ENCODE measurements at regions not wholly inside any gene's neighbourhood (a gene's known extent, or its start where the extent isn't known, plus 50 kb on each side); places are given as distances from the start of the nearest gene placed in this dataset.

DNA sequence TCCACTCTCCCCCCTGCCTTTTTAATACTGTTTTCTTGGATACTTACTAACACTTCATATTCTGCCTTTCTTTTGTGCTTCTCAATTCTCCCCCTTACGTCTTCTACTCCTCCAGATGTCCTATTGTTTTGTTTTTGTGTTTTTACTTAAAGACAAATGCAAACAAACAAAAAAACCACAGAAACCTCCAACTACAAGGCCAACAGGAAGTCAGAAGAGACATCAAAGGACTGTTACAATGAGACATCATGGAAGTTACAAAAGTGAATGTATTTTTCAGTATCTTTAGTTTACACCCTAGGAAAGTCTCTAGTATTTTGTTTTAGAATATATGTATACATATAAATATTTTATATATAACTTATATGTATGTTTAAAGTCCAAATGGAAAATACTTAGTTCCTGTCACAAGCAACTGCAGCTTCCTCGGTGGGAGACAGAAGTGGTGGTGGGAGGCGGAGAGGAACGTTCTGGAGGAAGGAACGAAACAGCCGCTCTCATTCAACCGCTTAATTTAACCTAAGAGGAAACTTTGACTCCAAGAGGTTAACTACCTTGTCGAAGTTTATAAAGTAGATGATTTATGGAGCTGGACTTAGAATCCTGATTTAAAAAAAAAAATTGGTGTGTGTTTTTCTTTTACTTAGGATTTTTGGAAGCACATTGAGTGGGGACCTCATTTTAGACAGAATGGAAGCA is 168.9 kb upstream of the PDE10A start:
- no peak overlapping the region for H3K4me3 ChIP-seq (ENCODE audit: low read depth, low read length)
- H3K9me3 ChIP-seq (ENCODE audit: control insufficient read depth, insufficient read depth, low read length) = no peaks in the 10 kb centered on the region
- 62% methylated on average over 6 of the region's 8 CpGs for WGBS (ENCODE audit: insufficient coverage)
- H3K4me1 ChIP-seq (ENCODE audit: control insufficient read depth, insufficient read depth, low read length) = peaks cover 20% of the 10 kb centered on the region
- DNase-seq (ENCODE audit: low read depth in 4 of 6, low spot score in 6 of 6) = no peak
- peaks cover 6% of the 10 kb centered on the region for H3K27me3 ChIP-seq (ENCODE audit: control insufficient read depth, insufficient read depth, low read length)
- no peak overlapping the region for H3K27ac ChIP-seq (ENCODE audit: low read depth, low read length)
- no peaks in the 10 kb centered on the region for H3K36me3 ChIP-seq (ENCODE audit: control insufficient read depth, insufficient read depth, low read length)

DNA sequence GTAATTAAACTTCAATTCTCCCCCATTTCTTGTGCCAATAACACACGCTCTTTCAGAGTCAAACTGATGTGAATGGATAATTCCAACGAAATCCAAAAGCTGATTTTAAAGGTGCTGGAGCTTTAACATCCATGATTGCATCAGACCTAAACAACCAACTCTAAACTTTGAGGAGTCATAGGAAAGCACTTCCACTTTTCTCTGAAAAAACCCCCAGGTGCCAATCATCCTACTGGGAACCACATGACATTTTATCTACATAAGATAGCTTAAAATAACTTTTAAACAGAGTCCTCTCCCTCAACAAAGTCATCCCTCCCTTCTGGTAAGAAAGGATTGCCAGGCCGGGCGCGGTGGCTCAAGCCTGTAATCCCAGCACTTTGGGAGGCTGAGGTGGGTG is 167.7 kb upstream of the PDE10A start:
- Histone ChIP-seq H3K27me3 (ENCODE audit: control insufficient read depth, insufficient read depth, low read length) (peaks cover 6% of the 10 kb centered on the region), H3K36me3 (ENCODE audit: control insufficient read depth, insufficient read depth, low read length) (no peaks in the 10 kb centered on the region), H3K9me3 (ENCODE audit: control insufficient read depth, insufficient read depth, low read length) (no peaks in the 10 kb centered on the region), H3K4me1 (ENCODE audit: control insufficient read depth, insufficient read depth, low read length) (peaks cover 20% of the 10 kb centered on the region), H3K27ac (ENCODE audit: low read depth, low read length) (no peak overlapping the region), H3K4me3 (ENCODE audit: low read depth, low read length) (no peak overlapping the region)
- WGBS (ENCODE audit: insufficient coverage) = 83% methylated on average over 1 of the region's 5 CpGs
- no peak for DNase-seq (ENCODE audit: low read depth in 4 of 6, low spot score in 6 of 6)

DNA sequence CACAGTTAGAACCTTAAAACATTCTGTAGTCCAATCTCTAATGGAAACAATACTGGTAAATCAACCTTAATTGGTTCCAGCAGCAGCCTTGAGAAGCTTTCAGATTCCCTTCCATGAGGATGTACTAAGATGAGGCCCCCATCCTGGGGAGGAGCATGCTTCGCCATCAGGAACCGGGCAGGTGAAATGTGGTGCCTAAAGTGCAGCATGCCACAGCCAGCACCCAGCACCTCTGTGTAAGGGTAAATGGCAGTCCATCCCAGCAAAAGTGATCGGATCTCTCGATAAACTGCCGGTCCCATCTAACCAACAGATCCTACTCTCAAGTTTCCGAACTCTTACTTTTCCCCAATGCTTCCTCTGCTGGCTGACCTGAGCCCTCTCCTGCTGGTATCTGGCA is 166.3 kb upstream of the PDE10A start:
- H3K27me3 ChIP-seq (ENCODE audit: control insufficient read depth, insufficient read depth, low read length) = peaks cover 3% of the 10 kb centered on the region
- no peaks in the 10 kb centered on the region for H3K36me3 ChIP-seq (ENCODE audit: control insufficient read depth, insufficient read depth, low read length)
- WGBS (ENCODE audit: insufficient coverage) = 100% methylated on average over 2 of the region's 6 CpGs
- no peaks in the 10 kb centered on the region for H3K9me3 ChIP-seq (ENCODE audit: control insufficient read depth, insufficient read depth, low read length)
- peaks cover 7% of the 10 kb centered on the region for H3K4me1 ChIP-seq (ENCODE audit: control insufficient read depth, insufficient read depth, low read length)
- no peak for DNase-seq (ENCODE audit: low read depth in 4 of 6, low spot score in 6 of 6)
- H3K27ac ChIP-seq (ENCODE audit: low read depth, low read length) = no peak overlapping the region
- no peak overlapping the region for H3K4me3 ChIP-seq (ENCODE audit: low read depth, low read length)

DNA sequence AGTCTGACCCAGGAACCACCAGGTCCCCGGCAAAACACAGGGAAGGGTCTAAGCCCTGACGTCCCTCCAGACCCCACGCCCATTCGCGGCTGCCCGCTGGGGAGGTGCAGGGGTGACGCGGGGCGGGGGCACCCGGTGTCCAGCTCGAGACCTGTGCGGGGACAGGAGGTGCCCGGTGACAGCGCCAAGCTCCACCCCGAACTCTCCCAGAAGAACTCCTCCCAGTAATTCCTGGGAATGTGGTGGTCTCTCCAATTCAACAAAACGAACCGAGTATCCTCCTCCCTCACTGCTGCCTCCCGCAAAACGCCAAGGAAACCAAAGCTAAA is 164.1 kb upstream of the PDE10A start:
- Histone ChIP-seq H3K4me3 (ENCODE audit: low read depth, low read length) (no peak overlapping the region), H3K4me1 (ENCODE audit: control insufficient read depth, insufficient read depth, low read length) (no peaks in the 10 kb centered on the region), H3K27me3 (ENCODE audit: control insufficient read depth, insufficient read depth, low read length) (no peaks in the 10 kb centered on the region), H3K36me3 (ENCODE audit: control insufficient read depth, insufficient read depth, low read length) (no peaks in the 10 kb centered on the region), H3K9me3 (ENCODE audit: control insufficient read depth, insufficient read depth, low read length) (no peaks in the 10 kb centered on the region), H3K27ac (ENCODE audit: low read depth, low read length) (no peak overlapping the region)
- DNase-seq (ENCODE audit: low read depth in 4 of 6, low spot score in 6 of 6) = no peak
- WGBS (ENCODE audit: insufficient coverage) = 98% methylated on average over 17 of the region's 19 CpGs

DNA sequence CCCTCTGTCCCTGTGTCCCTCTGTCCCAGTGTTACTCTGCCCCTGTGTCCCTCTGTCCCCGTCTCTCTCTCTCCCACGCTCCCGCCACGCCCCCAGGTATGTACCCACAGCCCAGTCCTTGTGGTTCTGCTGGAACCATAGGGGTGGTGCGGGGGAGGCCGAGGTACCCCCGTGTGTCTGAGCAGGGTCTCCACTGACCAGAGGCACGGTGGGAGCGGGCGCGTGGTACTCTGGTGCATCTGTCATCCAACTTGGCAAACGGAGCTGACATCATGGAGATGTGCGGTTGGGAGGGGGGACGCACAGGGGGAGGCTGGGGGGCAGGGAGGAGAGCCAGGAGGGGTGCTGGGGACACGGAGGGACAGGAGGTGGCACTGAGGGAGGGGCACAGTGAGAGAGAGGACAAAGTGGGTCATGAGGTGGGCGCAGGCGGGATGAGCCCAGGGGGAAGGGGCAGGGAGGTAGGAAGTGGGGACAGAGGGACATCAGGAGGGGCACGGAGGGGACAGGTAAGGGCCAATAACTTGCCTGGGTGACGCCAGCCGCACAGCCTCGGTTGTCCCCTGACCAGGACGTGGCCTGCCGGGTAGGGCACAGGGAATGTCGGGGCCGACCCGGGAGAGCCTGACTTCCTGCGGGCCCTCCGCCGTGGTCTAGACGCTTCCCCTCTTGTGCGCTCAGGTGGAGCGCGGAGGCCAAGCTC is 163.6 kb upstream of the PDE10A start:
- H3K27me3 ChIP-seq (ENCODE audit: control insufficient read depth, insufficient read depth, low read length) = no peaks in the 10 kb centered on the region
- no peak for DNase-seq (ENCODE audit: low read depth in 4 of 6, low spot score in 6 of 6)
- no peaks in the 10 kb centered on the region for H3K36me3 ChIP-seq (ENCODE audit: control insufficient read depth, insufficient read depth, low read length)
- H3K27ac ChIP-seq (ENCODE audit: low read depth, low read length) = no peak overlapping the region
- 95% methylated on average over 31 of the region's 33 CpGs for WGBS (ENCODE audit: insufficient coverage)
- no peaks in the 10 kb centered on the region for H3K9me3 ChIP-seq (ENCODE audit: control insufficient read depth, insufficient read depth, low read length)
- no peak overlapping the region for H3K4me3 ChIP-seq (ENCODE audit: low read depth, low read length)
- no peaks in the 10 kb centered on the region for H3K4me1 ChIP-seq (ENCODE audit: control insufficient read depth, insufficient read depth, low read length)

DNA sequence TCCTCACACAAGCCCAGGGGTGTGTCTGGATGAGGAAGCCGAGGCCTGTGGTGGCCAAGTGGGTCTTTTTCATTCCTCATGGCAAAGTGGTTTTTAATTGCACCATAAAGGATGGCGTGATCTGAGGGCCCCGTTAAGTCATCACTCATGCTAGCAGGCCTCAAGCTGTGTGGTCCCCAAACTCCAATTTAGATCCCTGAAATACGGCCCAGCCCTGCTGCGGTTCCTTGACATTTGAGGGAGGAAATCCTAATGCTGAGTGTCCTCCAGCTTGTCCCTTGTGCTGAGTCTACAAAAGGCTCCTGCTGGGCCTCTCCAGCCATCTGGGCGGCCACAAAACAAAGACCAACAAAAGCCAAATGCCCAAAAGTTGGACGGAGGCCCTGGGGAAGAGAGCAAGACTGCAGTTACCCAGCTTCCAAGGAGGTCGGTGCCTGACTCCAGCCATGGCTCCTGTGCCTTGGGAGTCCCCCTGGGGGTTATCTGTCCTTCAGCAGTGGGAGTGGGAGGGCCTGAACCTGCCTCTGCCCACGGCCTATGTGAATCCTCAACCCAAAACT is 162.3 kb upstream of the PDE10A start:
- Histone ChIP-seq H3K4me1 (ENCODE audit: control insufficient read depth, insufficient read depth, low read length) (no peaks in the 10 kb centered on the region), H3K4me3 (ENCODE audit: low read depth, low read length) (no peak overlapping the region), H3K9me3 (ENCODE audit: control insufficient read depth, insufficient read depth, low read length) (no peaks in the 10 kb centered on the region), H3K27ac (ENCODE audit: low read depth, low read length) (no peak overlapping the region), H3K27me3 (ENCODE audit: control insufficient read depth, insufficient read depth, low read length) (peaks cover 4% of the 10 kb centered on the region), H3K36me3 (ENCODE audit: control insufficient read depth, insufficient read depth, low read length) (no peaks in the 10 kb centered on the region)
- no peak for DNase-seq (ENCODE audit: low read depth in 4 of 6, low spot score in 6 of 6)
- 28% methylated on average over 9 of the region's 9 CpGs for WGBS (ENCODE audit: insufficient coverage)

DNA sequence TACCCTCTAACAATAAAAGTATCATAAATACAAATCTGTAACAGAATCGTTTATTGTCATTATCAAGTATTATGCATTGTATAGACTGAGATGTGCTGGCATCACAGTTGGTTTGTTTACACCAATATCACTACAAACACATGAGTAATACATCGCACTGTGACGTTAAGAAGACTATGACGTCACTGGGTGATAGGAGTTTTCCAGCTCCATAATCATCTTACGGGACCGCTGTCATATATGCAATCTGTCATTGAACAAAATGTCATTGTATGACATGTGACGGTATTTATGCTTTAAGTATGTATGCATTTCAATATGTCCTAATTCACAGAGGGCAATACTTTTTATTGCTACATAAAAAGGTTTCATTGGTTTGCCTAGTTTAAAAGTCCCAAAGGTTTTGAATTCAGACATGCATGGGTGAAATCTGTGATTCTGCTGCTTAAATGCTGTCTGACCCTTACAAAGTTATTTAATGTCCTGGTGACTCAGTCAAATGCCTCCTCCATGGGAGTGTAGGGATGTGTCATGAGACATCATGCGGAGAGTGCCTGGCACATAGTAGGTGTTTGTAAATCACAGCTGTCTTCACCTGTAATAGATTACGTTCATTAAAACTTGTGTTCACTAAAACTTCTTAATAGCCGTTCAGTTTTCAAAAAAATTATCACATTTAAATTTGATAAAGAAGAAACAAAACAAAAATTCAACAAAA is 160.7 kb upstream of the PDE10A start:
- Histone ChIP-seq H3K4me3 (ENCODE audit: low read depth, low read length) (no peak overlapping the region), H3K36me3 (ENCODE audit: control insufficient read depth, insufficient read depth, low read length) (no peaks in the 10 kb centered on the region), H3K27ac (ENCODE audit: low read depth, low read length) (no peak overlapping the region), H3K4me1 (ENCODE audit: control insufficient read depth, insufficient read depth, low read length) (peaks cover 8% of the 10 kb centered on the region), H3K27me3 (ENCODE audit: control insufficient read depth, insufficient read depth, low read length) (peaks cover 14% of the 10 kb centered on the region), H3K9me3 (ENCODE audit: control insufficient read depth, insufficient read depth, low read length) (no peaks in the 10 kb centered on the region)
- no CpG with 5 or more reads among the region's 10 CpGs for WGBS (ENCODE audit: insufficient coverage)
- DNase-seq (ENCODE audit: low read depth in 4 of 6, low spot score in 6 of 6) = no peak

DNA sequence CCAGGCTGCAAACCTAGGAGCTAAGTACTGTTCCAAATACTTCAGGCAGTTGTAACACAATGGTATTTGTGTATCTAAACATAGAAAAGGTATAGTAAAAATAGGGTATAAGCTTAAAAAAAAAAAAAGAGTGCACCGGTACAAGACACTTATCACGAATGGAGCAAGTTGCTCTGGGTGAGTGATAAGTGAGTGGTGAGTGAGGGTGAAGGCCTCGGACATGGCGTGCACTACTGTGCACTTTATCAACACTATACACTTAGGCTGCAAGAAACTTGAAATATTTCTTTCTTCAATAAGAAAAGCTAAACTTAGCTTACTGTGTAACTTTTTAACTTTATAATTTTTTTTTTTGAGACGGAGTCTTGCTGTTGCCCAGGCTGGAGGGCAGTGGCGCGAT is 159.5 kb upstream of the PDE10A start:
- Histone ChIP-seq H3K27me3 (ENCODE audit: control insufficient read depth, insufficient read depth, low read length) (peaks cover 14% of the 10 kb centered on the region), H3K36me3 (ENCODE audit: control insufficient read depth, insufficient read depth, low read length) (no peaks in the 10 kb centered on the region), H3K4me3 (ENCODE audit: low read depth, low read length) (no peak overlapping the region), H3K9me3 (ENCODE audit: control insufficient read depth, insufficient read depth, low read length) (no peaks in the 10 kb centered on the region), H3K4me1 (ENCODE audit: control insufficient read depth, insufficient read depth, low read length) (peaks cover 8% of the 10 kb centered on the region), H3K27ac (ENCODE audit: low read depth, low read length) (no peak overlapping the region)
- DNase-seq (ENCODE audit: low read depth in 4 of 6, low spot score in 6 of 6) = no peak
- WGBS (ENCODE audit: insufficient coverage) = 93% methylated on average over 3 of the region's 7 CpGs

DNA sequence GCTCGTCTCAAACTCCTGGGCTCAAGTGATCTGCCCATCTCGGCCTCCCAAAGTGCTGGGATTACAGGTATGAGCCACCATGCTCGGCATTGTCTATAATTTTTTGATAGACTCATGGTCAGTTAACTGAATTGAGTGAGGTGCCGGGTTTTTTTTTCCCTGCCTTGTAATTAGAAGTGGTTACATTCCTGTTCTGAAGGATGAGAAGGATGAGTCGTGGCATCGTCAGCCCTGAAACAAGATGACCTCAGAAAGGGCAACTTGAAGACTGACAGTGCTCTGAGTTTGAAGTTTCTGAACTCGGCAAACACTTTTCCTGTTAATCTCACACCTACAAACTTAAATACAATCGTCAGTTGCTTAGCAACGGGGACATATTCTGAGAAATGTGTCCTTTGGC is 158.7 kb upstream of the PDE10A start:
- Histone ChIP-seq H3K36me3 (ENCODE audit: control insufficient read depth, insufficient read depth, low read length) (no peaks in the 10 kb centered on the region), H3K4me1 (ENCODE audit: control insufficient read depth, insufficient read depth, low read length) (peaks cover 8% of the 10 kb centered on the region), H3K27ac (ENCODE audit: low read depth, low read length) (no peak overlapping the region), H3K27me3 (ENCODE audit: control insufficient read depth, insufficient read depth, low read length) (peaks cover 17% of the 10 kb centered on the region), H3K4me3 (ENCODE audit: low read depth, low read length) (no peak overlapping the region), H3K9me3 (ENCODE audit: control insufficient read depth, insufficient read depth, low read length) (no peaks in the 10 kb centered on the region)
- DNase-seq (ENCODE audit: low read depth in 4 of 6, low spot score in 6 of 6) = no peak
- WGBS (ENCODE audit: insufficient coverage) = 95% methylated on average over 7 of the region's 9 CpGs

Measured in spinal cord (tissue), 9 donors.